Tibial nerve (tissue), 4 donors: ENCODE measurements at regions not wholly inside any gene's neighbourhood (a gene's known extent, or its start where the extent isn't known, plus 50 kb on each side); places are given as distances from the start of the nearest gene placed in this dataset.

Experiments
- CTCF ChIP-seq, 5 experiments: fragments of 200-600 bp in 3 of 5; fragments of 450-650 bp in 2 of 5; sonication (generic) in 3 of 5; IDR thresholded peaks; one replicate each; pipeline ENCODE4 v1.5.1; 2016 to 2019; ENCODE audit warnings: antibody characterized with exemption in 5 of 5, mild to moderate bottlenecking in 3 of 5, moderate library complexity in 2 of 5
- EP300 ChIP-seq, 2 donors: sonication (generic); formaldehyde crosslinking; IDR thresholded peaks; one replicate each; pipeline ENCODE4 v1.6.1; 2017; ENCODE audit warnings: antibody characterized with exemption in 2 of 2, mild to moderate bottlenecking in 1 of 2
- POLR2A ChIP-seq, 2 donors: fragments of 450-650 bp; IDR thresholded peaks; one replicate each; pipeline ENCODE4 v1.6.1; 2017; ENCODE audit warnings: antibody characterized with exemption in 2 of 2, mild to moderate bottlenecking in 2 of 2, moderate library complexity in 2 of 2

- no peak for TF ChIP-seq POLR2A (IDR thresholded peaks at IDR 0.05)
- TF ChIP-seq CTCF (IDR thresholded peaks at IDR 0.05), result no peak
- no peak for TF ChIP-seq EP300 (IDR thresholded peaks at IDR 0.05)
These were observed 74.1 kb downstream of the TPBG start for GRCh38 chr6:82437701-82438100.
